ENCODE measurements at regions not wholly inside any gene's neighbourhood (a gene's known extent, or its start where the extent isn't known, plus 50 kb on each side); places are given as distances from the start of the nearest gene placed in this dataset.

GRCh38 chr21:16005996-16006395 is 276.2 kb downstream of the USP25 start:
- intact Hi-C loops (cut with DNase I), result no loop called here
- no peak for DNase-seq (ENCODE audit: low spot score)

GRCh38 chr21:16007943-16008342 is 278.2 kb downstream of the USP25 start:
- DNase-seq (ENCODE audit: low spot score), result no peak
- intact Hi-C loops (cut with DNase I), result no loop called here

- DNase-seq (ENCODE audit: low spot score), result no peak
- intact Hi-C loops (cut with DNase I), result no loop called here
Measured at GRCh38 chr21:16011719-16012118, 281.9 kb downstream of the USP25 start.

- intact Hi-C loops (cut with DNase I), result no loop called here
Measured at GRCh38 chr21:16013570-16013969, 283.8 kb downstream of the USP25 start.

GRCh38 chr21:16020878-16021277 is 291.1 kb downstream of the USP25 start:
- intact Hi-C loops (cut with DNase I), result no loop called here
- no peak for DNase-seq (ENCODE audit: low spot score)

More at GRCh38 chr21:16013570-16013969, 283.8 kb downstream of the USP25 start:
- DNase-seq (ENCODE audit: low spot score), result no peak

- no peak for DNase-seq (ENCODE audit: low spot score)
Measured at GRCh38 chr21:16022116-16022515, 292.3 kb downstream of the USP25 start.

GRCh38 chr21:16022921-16023320 is 293.1 kb downstream of the USP25 start:
- intact Hi-C loops (cut with DNase I), result no loop called here
- DNase-seq (ENCODE audit: low spot score), result no peak

More at GRCh38 chr21:16022116-16022515, 292.3 kb downstream of the USP25 start:
- intact Hi-C loops (cut with DNase I), result no loop called here

- no peak for DNase-seq (ENCODE audit: low spot score)
- intact Hi-C loops (cut with DNase I), result no loop called here
Measured at GRCh38 chr21:16028142-16028541, 298.4 kb downstream of the USP25 start.

GRCh38 chr21:16028941-16029464 is 299.2 kb downstream of the USP25 start:
- intact Hi-C loops (cut with DNase I), result no loop called here
- no peak for DNase-seq (ENCODE audit: low spot score)

GRCh38 chr21:16033193-16033592 is 303.4 kb downstream of the USP25 start:
- no peak for DNase-seq (ENCODE audit: low spot score)
- intact Hi-C loops (cut with DNase I), result no loop called here

- no peak for DNase-seq (ENCODE audit: low spot score)
- intact Hi-C loops (cut with DNase I), result no loop called here
Measured at GRCh38 chr21:16034446-16035190, 304.8 kb downstream of the USP25 start.

GRCh38 chr21:16037421-16037955 is 307.7 kb downstream of the USP25 start:
- no peak for DNase-seq (ENCODE audit: low spot score)

GRCh38 chr21:16040601-16041000 is 310.8 kb downstream of the USP25 start:
- intact Hi-C loops (cut with DNase I), result no loop called here

More at GRCh38 chr21:16037421-16037955, 307.7 kb downstream of the USP25 start:
- intact Hi-C loops (cut with DNase I), result no loop called here

GRCh38 chr21:16044676-16045075 is 314.9 kb downstream of the USP25 start:
- intact Hi-C loops (cut with DNase I), result no loop called here
- no peak for DNase-seq (ENCODE audit: low spot score)

More at GRCh38 chr21:16040601-16041000, 310.8 kb downstream of the USP25 start:
- DNase-seq (ENCODE audit: low spot score), result no peak

- DNase-seq (ENCODE audit: low spot score), result no peak
- intact Hi-C loops (cut with DNase I), result no loop called here
Measured at GRCh38 chr21:16046656-16047330, 317.0 kb downstream of the USP25 start.

GRCh38 chr21:16047904-16048303 is 318.1 kb downstream of the USP25 start:
- no peak for DNase-seq (ENCODE audit: low spot score)
- intact Hi-C loops (cut with DNase I), result no loop called here

GRCh38 chr21:16055014-16055413 is 325.2 kb downstream of the USP25 start:
- intact Hi-C loops (cut with DNase I), result no loop called here
- no peak for DNase-seq (ENCODE audit: low spot score)

- intact Hi-C loops (cut with DNase I), result no loop called here
Measured at GRCh38 chr21:16058896-16059295, 329.1 kb downstream of the USP25 start.

GRCh38 chr21:16059981-16060380 is 330.2 kb downstream of the USP25 start:
- intact Hi-C loops (cut with DNase I), result no loop called here

More at GRCh38 chr21:16058896-16059295, 329.1 kb downstream of the USP25 start:
- no peak for DNase-seq (ENCODE audit: low spot score)

GRCh38 chr21:16061194-16061593 is 331.4 kb downstream of the USP25 start:
- intact Hi-C loops (cut with DNase I), result no loop called here

More at GRCh38 chr21:16059981-16060380, 330.2 kb downstream of the USP25 start:
- no peak for DNase-seq (ENCODE audit: low spot score)

More at GRCh38 chr21:16061194-16061593, 331.4 kb downstream of the USP25 start:
- DNase-seq (ENCODE audit: low spot score), result no peak

Data from posterior vena cava (tissue), 2 donors.